ENCODE measurements at regions not wholly inside any gene's neighbourhood (a gene's known extent, or its start where the extent isn't known, plus 50 kb on each side); places are given as distances from the start of the nearest gene placed in this dataset.

DNA sequence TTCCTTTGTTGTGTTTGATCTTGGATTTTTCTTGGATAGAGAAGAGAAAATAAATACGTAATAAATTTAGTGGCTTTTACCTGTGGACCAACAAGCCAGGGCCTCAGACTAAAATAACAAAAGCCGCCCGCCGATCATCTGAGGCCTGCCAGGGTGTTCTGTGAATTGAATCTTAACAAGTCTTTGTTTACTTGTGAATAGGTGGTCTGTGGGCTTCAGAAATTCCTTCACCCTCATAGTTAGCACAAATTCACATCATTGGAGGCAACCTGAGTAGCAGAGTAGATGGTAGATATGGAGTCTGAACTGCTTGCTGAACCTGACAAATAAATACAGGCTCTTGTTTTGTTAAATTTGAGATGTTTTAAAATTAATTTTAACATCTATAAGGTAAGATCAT lies 176.3 kb upstream of the MTNR1B start:
- H3K4me1 ChIP-seq = no peaks in the 10 kb centered on the region
- H3K36me3 ChIP-seq = peaks cover 0 to 3% of the 10 kb centered on the region in 2 donors
- DNase-seq (ENCODE audit: low spot score in 2 of 2) = no peak
- no peaks in the 10 kb centered on the region for H3K9me3 ChIP-seq
- intact Hi-C loops (cut with DNase I) = no loop called here
- TF ChIP-seq, protein P1, sequence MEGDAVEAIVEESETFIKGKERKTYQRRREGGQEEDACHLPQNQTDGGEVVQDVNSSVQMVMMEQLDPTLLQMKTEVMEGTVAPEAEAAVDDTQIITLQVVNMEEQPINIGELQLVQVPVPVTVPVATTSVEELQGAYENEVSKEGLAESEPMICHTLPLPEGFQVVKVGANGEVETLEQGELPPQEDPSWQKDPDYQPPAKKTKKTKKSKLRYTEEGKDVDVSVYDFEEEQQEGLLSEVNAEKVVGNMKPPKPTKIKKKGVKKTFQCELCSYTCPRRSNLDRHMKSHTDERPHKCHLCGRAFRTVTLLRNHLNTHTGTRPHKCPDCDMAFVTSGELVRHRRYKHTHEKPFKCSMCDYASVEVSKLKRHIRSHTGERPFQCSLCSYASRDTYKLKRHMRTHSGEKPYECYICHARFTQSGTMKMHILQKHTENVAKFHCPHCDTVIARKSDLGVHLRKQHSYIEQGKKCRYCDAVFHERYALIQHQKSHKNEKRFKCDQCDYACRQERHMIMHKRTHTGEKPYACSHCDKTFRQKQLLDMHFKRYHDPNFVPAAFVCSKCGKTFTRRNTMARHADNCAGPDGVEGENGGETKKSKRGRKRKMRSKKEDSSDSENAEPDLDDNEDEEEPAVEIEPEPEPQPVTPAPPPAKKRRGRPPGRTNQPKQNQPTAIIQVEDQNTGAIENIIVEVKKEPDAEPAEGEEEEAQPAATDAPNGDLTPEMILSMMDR (IDR thresholded peaks at IDR 0.05) = no peak
- H3K4me3 ChIP-seq = no peak overlapping the region
- no peaks in the 10 kb centered on the region for H3K27me3 ChIP-seq
- no peak overlapping the region for H3K27ac ChIP-seq

DNA sequence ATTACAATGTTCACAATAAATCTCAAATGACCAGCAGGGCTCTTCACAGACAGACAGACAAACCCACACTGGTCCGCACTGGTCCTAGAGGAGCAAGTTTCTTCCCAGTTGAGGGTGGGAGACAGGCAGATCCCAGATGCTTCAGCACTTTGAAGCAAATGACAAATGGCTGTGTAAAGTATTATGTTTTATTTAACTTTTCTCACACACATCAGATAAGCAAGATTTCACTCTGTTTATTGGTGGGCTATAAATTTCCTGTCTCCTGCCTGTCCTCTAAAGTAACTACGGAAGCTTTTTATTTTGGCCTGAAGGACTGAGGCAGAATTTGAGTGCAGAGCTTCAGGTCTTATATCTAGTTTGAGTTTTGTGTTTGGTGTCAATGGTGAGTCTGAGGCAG lies 174.7 kb upstream of the MTNR1B start:
- no peaks in the 10 kb centered on the region for H3K4me1 ChIP-seq
- no peak for DNase-seq (ENCODE audit: low spot score in 2 of 2)
- no peak overlapping the region for H3K4me3 ChIP-seq
- TF ChIP-seq, protein P1 (IDR thresholded peaks at IDR 0.05) = no peak
- H3K27ac ChIP-seq = no peak overlapping the region
- peaks cover 0 to 3% of the 10 kb centered on the region in 2 donors for H3K36me3 ChIP-seq
- intact Hi-C loops (cut with DNase I) = no loop called here
- no peaks in the 10 kb centered on the region for H3K27me3 ChIP-seq
- no peaks in the 10 kb centered on the region for H3K9me3 ChIP-seq

DNA sequence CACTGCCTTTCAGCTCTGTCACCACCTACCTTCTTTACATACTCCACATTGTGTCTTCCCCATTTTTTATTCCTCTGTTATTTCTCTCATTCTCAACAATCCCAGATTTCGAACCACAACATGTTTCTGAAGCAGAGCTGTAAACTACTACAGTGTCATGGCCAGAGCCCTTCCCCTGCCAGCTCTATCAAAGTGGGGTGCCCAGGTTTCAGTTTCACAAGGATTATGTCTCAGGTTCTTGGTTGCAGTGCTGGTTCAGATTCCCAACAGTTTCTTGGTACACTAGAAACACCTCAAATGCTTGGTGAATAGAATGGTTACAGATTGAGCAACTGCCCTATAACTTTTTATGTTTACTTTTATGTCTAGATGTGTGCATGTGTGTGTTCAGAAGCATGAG lies 172.7 kb upstream of the MTNR1B start:
- TF ChIP-seq, protein P1 (IDR thresholded peaks at IDR 0.05) = no peak
- Histone ChIP-seq H3K4me1 (no peaks in the 10 kb centered on the region), H3K4me3 (no peak overlapping the region), H3K27ac (no peak overlapping the region), H3K36me3 (peaks cover 0 to 3% of the 10 kb centered on the region in 2 donors), H3K9me3 (no peaks in the 10 kb centered on the region), H3K27me3 (no peaks in the 10 kb centered on the region)
- intact Hi-C loops (cut with DNase I) = no loop called here
- DNase-seq (ENCODE audit: low spot score in 2 of 2) = no peak

DNA sequence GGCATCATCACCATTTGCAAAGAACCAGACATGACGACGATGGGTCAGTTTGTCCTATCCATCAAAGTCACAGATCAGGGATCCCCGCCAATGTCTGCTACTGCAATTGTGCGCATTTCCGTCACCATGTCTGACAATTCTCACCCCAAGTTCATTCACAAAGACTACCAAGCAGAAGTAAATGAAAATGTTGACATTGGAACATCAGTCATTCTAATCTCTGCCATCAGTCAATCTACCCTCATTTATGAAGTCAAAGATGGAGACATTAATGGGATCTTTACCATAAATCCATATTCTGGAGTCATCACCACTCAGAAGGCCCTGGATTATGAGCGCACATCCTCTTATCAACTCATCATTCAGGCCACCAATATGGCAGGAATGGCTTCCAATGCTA lies 171.6 kb upstream of the MTNR1B start:
- no peaks in the 10 kb centered on the region for H3K27me3 ChIP-seq

DNA sequence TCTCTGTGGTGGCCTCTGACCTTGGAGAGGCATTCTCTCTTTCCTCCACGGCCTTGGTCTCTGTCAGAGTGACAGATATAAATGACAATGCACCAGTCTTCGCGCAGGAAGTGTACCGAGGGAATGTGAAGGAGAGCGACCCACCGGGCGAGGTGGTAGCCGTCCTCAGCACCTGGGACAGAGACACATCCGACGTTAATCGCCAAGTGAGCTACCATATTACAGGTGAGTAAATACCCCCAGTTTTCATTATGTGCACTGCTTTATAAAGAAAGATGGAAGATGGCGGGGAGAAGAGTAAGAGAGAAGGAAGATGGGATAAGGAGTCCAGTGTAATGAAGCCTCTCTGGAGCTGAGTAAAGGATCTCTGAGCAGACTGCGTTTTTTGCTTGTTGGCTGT lies 167.8 kb upstream of the MTNR1B start:
- H3K27me3 ChIP-seq = no peaks in the 10 kb centered on the region
- TF ChIP-seq, protein P1 (IDR thresholded peaks at IDR 0.05) = no peak
- H3K9me3 ChIP-seq = no peaks in the 10 kb centered on the region
- peaks cover 0 to 3% of the 10 kb centered on the region in 2 donors for H3K36me3 ChIP-seq
- no peak for DNase-seq (ENCODE audit: low spot score in 2 of 2)
- no peak overlapping the region for H3K27ac ChIP-seq
- H3K4me3 ChIP-seq = no peak overlapping the region
- intact Hi-C loops (cut with DNase I) = no loop called here
- H3K4me1 ChIP-seq = no peaks in the 10 kb centered on the region

More for the DNA sequence above, 171.6 kb upstream of the MTNR1B start:
- DNase-seq (ENCODE audit: low spot score in 2 of 2) = no peak
- Histone ChIP-seq H3K27ac (no peak overlapping the region), H3K4me3 (no peak overlapping the region), H3K36me3 (peaks cover 0 to 3% of the 10 kb centered on the region in 2 donors), H3K4me1 (no peaks in the 10 kb centered on the region), H3K9me3 (no peaks in the 10 kb centered on the region)
- TF ChIP-seq, protein P1 (IDR thresholded peaks at IDR 0.05) = no peak
- intact Hi-C loops (cut with DNase I) = no loop called here

DNA sequence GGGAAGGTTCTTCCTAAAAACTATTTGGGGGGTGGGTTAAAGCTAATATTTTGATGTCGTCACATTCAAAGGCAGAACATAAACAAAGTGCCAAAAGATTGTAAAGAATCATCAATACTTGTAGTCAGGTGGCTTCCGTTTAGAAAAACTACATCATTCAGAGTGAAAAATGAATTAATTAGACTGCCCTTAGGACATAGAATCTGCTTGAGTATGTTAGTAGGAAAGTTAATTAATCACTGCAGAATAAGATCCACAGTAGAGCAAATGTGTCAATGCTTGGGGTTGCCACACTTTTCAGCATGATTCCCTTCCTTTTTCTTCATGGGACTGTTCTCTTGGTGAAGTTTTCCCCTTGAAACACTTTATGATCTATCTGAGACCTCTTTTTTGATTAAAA lies 166.8 kb upstream of the MTNR1B start:
- no peaks in the 10 kb centered on the region for H3K9me3 ChIP-seq
- H3K4me3 ChIP-seq = no peak overlapping the region
- H3K36me3 ChIP-seq = peaks cover 0 to 3% of the 10 kb centered on the region in 2 donors
- H3K27ac ChIP-seq = no peak overlapping the region
- no peak for DNase-seq (ENCODE audit: low spot score in 2 of 2)
- no peaks in the 10 kb centered on the region for H3K27me3 ChIP-seq
- intact Hi-C loops (cut with DNase I) = no loop called here
- TF ChIP-seq, protein P1 (IDR thresholded peaks at IDR 0.05) = no peak
- H3K4me1 ChIP-seq = no peaks in the 10 kb centered on the region

Measured in ascending aorta (tissue), 2 donors.